Medulla oblongata (tissue), 1 donor: ENCODE measurements at regions not wholly inside any gene's neighbourhood (a gene's known extent, or its start where the extent isn't known, plus 50 kb on each side); places are given as distances from the start of the nearest gene placed in this dataset.

Experiments
- DNase-seq: peaks from one replicate; pipeline ENCODE4 v3.0.0-alpha.2; 2015; ENCODE audit errors: extremely low spot score

DNA sequence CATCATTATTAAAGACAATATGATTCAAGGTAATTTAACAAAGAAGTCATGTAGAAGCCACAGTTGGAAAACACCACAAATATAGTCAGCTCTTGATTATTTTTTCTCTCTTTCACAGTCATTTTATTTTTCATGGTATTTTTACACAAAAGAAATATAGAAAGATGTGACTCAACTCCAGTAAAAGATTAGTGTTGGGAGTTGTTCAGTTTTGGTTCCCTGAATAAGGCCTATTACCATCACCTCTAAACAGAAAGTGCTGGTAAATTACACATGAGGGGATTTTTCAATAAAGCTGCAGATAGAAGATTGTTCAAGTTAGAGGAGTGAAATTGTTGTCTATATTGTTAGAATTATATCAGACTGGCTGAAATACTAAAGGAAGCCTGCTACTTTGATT, 107.0 kb downstream of the DDIT4L start:
- DNase-seq, result no peak

DNA sequence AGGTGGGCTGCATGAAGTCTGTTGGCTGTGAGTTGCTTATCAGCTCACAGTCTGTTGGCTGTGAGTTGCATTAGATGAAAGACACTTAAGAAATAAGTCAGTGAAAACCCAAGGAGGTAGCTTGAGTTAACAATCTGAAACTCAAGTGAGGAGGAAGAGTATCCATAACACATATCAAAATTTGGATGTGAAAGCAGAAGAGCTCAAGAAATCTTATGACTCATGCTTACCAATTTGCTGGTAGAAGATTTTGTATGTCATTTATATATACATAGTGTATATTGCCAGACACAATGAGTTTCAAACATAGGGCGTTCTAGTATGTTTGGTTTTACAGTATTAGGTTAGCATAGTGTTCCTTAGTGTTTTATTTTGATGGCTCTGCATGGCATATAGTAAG, 107.4 kb downstream of the DDIT4L start:
- no peak for DNase-seq

DNA sequence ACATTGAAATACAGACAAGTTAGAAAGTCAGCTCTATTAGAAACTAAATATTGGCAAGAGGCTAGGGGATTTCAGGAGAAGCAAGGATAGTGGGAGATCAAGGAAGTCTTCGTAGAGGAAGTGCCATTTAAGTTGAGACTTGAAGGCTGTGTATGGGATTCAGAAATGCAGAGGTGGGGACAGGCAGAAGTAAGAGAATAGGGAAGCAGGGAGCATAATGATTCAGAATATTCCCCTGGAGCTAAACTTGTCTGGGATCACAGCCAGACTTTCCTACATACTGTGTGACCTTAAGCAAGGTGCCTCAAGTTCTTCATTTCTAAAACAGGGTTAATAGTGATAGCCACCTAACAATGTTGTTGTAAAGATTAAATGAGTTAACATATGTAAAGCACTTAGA, 108.8 kb downstream of the DDIT4L start:
- DNase-seq, result no peak

DNA sequence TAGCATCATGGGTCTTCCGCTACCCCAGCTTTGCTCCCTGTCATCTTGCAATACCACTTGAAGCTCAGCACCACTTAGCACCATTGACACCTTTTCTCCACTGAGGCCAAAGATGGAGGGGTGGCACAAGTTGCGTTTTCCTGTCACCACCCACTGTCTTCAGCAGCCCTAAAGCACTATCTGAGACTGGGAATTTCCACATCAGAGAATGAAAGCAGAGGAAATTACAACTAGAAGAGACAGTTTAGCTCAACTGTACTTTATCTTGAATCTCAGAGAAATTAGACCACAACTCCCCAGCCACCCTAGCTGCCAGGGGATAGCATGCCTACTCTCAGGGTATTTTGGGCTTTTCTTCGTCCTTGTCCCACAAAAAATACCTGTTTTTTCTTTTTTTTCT, 111.0 kb downstream of the DDIT4L start:
- no peak for DNase-seq

DNA sequence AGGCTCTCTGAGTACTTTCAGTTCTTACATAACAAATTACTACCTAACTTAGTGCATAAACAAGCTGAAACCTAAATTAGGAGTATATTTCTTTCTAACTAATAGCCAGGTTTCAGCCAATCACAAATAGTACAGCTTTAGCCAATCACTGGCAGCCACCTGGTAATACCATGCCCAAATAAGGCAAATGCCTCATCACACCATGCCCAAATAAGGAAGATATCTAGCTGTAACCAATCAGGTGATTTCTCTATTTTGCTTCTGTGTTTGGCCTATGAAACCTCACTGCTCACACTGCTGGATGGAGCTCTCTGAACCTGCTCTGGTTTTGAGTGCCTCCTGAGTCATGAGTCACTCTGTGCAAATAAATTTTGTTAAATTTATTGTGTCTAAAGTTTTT, 113.5 kb downstream of the DDIT4L start:
- DNase-seq, result no peak

DNA sequence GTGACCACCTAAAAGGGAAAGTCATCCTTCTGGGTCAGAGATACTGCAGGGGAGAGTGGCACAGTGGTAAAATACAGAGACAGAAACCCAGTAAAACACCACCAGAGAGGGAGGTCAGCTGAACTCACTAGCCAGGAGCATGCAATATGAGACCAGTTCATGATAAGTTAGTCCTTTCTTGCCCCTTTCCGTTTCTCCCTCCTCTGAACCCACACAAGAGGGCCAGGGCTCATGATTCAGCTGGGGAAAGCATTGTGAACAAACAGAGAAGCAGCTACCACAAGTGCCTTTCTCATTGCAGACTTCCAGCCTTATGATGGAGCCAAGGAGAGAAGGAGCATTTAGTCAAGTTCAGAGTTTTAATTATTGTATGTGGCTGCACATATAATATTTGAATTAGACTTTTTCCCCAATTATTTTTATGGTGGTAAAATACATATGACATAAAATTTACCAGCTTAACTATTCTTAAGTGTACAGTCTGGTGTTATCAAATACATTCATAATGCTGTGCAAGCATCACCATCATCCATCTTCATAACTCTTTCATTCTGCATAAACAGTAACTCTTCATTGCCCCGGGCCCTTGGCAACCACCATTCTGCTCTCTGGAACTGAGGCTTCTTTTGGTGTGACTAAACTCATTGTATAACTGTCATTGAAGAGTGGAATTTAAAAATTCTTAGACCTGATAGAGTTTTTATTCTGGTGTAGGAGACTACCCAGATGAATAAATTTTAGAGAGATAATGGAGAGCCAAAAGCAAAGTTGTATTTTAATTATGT, 114.6 kb downstream of the DDIT4L start:
- DNase-seq, result no peak

DNA sequence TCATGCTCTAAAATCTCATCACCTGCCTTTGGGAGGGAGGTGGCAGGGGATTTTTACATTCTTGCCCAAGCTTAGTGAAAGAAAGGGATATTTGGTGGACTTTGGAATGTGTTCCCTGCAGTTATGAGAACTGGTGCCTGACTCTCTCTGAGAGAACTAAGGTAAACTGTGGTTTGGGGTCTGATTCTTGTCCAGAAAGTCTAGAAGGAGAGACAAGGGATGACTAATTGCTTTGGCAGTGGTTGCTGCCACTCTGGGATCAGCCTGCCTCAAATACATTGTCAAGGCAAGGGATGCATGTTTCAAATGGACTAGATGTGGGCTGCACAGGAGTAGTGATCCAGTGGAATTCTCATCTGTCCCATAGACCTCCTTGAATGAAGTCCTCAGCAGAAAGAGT, 115.2 kb downstream of the DDIT4L start:
- no peak for DNase-seq

DNA sequence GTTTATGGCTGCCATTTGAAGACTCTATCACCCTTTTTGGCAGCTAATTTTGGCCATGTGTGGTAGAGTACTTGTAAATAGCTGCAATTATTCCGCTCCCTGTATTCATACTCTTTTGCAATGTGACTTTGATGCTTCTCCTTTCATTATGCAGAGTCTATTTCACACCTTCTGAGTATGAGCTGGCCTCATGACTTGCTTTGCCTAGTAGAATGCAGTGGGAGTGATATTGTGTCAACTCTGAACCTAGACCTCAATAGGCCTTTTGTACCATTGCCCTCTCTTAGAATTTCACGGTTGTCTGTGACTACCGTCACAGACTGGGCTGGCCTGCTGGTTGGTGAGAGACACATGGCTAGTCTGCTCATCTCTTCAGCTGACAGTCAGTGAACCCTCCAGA, 118.8 kb downstream of the DDIT4L start:
- no peak for DNase-seq

DNA sequence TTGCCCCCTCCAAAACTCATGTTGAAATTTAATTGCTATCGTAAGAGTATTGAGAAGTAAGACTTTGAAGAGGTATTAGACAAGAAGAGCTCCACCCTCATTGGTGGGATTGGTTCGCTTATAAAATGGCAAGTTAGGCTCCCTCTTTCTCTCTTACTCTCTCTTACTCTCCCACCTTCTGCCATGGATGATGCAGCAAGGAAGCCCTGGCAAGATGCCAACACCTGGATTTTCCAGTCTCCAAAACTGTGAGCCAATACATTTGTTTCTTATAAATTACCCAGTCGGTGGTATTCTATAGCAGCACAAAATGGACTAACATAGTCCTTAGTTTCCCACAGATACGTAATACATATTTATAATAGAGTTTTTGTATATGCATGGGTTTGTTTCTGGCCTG, 119.4 kb downstream of the DDIT4L start:
- DNase-seq, result no peak

DNA sequence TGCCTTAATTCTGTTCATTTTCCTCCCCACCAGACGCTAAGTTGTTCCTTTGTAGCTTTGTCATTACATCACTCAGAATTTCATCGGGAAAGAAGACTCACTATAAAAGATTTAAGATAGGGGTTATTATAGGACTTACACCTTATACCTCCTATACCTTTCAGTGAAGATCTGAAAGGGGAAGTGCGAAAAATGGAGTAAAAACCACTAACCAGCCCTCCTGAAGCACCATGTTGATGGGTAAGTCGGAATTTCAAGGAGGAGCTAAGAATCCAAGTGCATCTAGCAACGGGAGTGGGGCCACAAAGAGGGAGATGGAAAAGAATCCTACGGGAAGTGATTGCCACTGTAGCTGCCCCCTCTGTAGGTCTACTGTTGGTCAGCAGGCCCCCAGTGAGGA, 119.1 kb upstream of the H2AZ1 start:
- DNase-seq, result no peak

DNA sequence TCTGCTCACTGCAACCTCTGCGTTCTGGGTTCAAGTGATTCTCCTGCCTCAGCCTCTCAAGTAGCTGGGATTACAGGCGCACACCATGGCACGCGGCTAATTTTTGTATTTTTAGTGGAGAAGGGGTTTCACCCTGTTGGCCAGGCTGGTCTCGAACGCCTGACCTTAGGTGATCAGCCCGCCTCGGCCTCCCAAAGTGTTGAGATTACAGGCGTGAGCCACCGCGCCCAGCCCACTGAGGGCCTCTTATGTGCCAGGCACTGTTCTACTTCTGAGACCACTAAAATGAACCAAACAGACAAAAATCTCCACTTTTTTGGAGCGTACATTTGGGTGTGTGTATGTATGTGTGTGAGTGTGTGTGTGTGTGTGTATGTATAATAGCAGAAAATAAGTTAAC, 117.2 kb upstream of the H2AZ1 start:
- DNase-seq, result no peak

DNA sequence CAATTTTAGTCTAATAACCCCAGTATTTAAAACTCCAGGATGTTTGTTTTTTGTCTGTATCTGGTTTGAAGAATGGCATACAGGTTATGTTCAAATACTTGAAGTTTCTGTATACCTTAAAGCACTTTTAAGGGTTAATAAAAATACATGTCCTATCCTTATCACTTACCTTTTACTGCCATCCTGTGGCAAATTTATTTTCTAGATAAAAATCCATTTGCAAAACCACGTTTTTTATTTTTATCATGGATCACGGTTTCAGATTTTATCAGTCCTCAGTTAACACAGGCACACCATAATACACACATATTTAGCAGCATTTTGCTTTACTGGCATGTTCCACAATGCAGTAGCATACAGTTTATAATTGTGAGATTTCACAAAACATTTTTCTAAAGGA, 113.3 kb upstream of the H2AZ1 start:
- DNase-seq, result no peak

DNA sequence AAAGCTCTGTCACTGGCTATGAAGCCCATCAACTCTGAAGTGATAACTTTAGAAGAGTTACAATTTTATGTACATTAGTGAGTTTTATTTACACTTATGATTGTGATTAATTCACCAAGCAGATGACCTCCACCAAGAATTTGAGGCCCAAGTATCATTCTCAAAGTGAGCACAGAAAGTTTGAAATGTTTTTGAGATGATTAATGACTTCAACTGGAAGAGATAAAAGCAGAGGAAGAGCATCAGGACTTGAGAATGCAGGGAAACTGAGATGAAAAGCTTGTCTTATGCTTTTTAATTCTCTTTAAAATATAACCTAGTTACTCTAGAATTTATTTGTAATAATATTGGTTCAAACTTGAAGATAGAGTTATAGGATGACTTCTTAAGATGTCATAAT, 112.8 kb upstream of the H2AZ1 start:
- no peak for DNase-seq

DNA sequence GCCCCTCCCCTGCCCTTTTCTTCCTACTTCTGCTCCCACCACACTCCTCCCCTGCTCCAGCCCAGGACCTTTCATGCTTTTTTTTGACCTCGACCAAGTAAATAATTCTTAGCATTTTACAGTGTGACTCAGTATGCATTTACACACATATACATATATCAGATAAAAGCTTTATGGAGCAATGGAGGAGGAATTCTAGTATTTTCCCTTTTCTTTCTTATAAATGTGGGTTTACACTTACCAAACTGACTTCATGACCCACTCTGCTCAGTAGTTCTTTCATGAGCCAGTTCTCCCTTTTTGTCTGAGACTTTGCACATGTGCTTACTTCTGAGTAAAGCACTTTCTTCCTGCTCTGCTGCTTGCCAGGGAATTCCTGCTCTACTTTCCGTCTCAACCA, 111.8 kb upstream of the H2AZ1 start:
- DNase-seq, result no peak

DNA sequence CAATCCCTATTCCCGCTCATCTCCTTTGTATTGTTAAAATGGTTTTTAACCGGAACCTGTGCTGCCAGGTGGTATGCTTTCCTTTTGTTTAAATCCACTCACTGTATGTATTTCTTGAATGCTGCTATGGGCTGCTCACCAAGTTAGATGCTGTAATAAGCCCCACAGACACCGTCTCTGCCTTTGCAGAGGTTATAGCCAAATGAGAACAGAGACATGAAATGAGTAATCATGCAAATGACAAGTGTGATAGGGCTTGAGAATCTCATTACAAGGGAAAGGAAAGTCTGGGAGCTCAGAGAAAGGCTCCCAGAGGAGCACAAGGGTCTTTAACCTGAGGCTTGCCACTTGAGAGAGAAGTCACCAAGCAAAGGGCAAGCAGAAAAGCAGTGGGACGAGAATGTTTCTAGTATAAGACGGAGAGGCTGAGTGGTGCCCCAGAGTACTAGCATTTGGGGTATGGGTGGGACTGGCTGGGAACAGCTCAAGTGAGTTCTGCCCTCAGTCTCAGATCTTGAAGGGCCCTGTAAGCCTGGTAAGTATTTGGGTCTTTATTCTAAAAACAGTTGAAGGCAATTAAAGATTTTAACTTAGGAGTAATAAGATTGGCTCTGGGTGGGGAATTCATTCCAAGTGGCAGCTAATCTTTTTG, 110.8 kb upstream of the H2AZ1 start:
- DNase-seq, result no peak

DNA sequence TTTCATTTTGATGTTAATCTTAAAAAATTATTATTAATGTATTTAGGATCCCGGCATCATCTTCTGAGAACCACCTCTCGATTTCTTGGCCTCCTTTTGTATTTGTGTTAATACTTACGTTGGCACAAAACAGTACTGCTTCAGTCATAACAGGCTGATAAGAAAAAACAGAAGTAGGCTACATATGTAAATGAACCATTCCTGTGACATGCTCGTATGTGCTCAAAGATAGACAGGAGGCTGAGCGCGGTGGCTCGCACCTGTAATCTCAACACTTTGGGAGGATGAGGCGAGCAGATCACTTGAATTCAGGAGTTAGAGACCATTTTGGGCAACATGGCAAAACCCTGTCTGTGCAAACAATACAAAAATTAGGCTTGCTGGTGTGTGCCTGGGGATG, 109.4 kb upstream of the H2AZ1 start:
- DNase-seq, result no peak

DNA sequence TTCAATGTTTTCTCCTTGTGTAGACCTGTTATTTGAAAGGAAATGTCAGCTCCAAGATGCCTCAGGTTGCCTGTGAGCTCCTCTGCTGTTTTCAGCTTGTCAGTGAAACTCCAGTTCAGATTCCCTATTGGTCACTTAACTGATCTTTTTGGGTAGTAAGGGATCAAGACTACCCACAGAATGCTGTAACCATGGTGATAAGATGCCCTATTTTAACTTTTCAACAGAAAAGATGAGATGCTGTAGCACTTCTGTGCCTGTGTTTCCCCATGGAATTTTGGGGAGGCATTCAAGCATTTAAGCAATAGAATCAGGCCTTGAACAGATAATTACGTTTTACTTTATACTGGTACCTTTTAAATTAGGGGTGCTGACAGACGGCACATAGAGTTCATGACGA, 106.6 kb upstream of the H2AZ1 start:
- DNase-seq, result no peak

DNA sequence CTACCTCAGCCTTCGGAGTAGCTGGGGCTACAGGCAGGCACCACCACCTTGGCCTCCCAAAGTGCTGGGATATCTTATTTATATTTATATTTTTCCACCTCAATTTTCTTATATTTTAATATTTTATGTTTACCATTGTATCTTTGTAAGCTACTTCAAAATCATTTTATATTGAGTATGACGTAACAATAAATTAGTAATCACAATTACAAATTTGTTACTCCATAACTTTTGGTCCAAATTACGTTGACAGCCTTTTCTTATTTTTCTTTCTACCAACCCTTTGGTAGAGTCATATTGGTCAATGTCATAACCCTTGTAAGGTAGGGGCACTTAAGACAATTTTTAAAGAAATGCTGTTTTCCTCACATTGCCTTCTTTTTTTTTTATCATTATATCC, 104.0 kb upstream of the H2AZ1 start:
- DNase-seq, result no peak

DNA sequence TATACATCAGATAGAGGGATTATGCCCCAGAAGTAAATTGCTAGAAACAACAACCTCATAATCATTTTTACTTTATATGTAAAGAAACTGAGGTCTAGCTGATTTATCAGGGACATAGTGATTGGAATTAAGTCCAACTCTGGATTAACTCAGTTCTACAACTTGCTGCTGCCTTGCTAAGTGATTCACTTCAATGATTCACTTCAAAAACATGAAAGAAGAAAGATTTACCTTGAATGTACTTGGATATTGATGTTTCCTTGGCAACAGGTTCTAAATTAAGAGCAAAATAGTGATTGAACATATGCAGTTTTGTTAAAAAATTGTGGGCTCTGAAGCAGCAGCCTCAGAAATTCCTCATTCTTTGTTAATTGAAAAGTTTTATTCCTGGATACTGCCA, 99.8 kb upstream of the H2AZ1 start:
- no peak for DNase-seq

DNA sequence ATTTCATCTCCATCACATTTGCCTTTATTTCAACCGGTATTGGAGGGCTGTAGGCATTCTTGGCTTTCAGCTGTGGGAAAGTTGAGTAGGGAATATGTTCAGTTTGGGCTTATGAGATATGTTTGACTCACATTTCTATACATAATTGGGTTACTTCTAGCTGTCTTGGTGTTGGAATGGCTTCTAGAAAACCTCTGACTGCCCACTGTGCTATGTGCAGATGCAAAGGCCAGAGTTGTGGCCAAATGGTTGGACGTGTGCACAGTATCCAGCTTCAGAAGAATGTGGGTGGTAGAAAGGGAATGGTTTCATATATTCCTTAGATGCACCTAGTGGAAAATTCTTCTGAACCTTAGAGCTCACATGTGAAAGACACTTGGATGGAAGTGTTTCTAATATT, 92.6 kb upstream of the H2AZ1 start:
- DNase-seq, result no peak

DNA sequence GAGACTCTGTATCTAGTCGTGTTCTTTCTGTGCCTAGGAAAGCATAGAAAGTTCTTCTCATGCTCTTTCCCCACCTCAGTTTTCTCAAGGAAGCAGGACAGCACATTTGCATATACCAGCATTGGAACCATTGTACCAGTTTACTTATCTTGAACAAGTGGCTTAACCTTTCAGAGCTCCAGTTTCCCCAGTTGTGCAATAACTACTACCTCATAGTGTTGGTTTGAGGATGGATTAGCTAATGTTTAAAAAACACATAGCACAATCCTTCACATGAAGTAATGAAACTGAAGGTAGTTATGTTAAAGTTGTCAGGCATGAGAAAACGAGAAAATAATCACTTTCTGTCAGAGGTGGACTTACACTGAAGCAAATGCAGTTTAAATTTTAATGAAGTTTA, 92.2 kb upstream of the H2AZ1 start:
- no peak for DNase-seq

DNA sequence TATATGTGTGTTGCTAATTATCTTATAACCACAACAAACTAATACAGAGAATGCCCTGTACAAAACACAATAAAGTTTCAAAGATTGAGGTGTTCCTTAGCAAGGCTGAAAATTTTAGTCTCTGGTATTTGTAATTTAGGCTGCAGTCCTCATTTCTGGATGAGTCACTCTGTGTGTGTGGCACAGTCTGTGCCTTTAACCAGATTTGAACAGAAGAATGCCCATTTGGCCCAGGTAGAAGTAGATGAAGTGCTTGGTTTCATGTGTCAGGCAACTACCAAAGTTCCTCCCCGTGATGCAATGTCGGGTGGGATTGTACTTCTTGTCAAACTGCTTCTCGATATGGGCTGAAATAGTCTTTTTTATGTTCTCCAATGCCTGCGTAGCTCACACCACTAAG, 91.6 kb upstream of the H2AZ1 start:
- DNase-seq, result no peak

DNA sequence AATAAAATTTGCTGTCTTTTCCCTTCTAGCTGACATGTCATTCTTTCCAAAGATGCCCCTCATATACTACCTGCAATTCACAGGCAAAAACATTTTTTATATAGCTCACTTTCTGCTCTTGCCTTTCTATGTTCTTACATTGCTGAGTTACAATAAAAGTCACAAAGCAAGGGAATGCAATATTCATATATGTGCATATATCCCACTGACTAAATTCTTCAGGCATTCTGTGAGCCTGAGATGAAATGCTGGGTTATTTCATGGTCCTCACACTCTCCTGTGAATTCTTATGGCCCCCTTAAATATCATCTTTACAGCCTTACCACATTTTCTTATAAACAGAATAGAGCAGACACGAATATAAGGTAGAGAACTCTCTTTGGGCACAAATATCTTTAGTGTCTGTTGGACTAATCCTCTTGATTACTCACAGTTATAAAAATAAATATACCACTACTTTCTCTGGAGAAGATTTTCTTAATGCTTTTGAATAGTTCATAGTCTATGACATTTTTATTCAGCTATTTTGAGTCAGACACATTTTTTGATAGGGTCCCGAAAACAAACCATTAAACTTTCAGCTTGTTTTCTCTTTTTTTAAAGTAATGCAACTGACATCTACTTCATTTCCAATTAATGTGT, 84.1 kb upstream of the H2AZ1 start:
- DNase-seq, result no peak
